ENCODE measurements at regions not wholly inside any gene's neighbourhood (a gene's known extent, or its start where the extent isn't known, plus 50 kb on each side); places are given as distances from the start of the nearest gene placed in this dataset.
"Not testable (repeated sequence)": the region's sequence is repeated elsewhere in the genome, so short reads cannot be mapped to it uniquely, and the experiment has no call there.

DNA sequence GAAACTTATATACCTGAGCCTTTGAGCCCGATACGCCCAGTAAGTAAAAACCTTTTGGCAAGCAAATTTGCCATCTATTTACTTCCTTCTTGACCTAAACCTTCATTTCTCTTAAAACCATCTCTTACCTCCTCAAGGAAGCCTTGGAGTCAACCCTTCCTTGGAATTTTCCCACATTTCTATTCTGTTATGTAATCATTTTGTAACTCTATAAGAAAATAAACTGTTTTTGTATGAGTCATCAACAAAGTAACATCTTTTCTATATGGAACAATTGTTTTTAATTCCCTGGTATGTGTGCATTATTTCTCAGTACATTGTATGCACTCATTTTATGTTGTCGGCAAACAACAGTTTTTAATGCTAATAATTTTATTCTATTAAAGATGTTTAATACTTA, 162.0 kb downstream of the TEX36 start:
- intact Hi-C loops (cut with DNase I), result no loop called here
- no peak for DNase-seq (ENCODE audit: low spot score)

DNA sequence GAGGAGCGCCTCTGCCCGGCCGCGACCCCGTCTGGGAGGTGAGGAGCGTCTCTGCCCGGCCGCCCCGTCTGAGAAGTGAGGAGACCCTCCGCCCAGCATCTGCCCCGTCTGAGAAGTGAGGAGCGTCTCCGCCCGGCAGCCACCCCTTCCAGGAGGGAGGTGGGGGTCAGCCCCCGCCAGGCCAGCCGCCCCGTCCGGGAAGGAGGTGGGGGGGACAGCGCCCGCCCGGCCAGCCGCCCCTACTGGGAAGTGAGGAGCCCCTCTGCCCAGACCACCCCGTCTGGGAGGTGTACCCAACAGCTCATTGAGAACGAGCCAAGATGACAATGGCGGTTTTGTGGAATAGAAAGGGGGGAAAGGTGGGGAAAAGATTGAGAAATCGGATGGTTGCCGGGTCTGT, 164.6 kb downstream of the TEX36 start:
- DNase-seq (ENCODE audit: low spot score); intact Hi-C loops (cut with DNase I): not testable (repeated sequence)

DNA sequence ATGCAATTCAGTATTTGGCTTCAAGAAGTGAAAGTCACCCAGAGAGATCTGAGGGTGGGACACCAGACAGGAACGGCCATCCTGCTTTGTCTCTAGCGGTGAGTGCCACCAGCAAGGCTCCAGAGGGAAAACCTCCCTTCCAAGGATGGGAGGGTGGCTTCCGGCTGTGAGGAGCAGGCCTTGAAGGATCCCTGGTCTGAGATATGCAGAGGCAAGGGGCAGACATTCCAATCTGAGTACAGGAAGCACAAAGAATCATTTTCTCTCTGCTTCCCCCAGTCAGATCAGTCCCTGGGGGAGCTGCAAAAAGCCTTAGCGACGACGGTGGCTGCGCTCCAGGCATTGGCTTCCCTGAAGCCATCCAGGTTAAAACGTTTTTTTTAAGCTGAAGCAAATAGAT, 167.4 kb downstream of the TEX36 start:
- intact Hi-C loops (cut with DNase I), result no loop called here
- no peak for DNase-seq (ENCODE audit: low spot score)

GRCh38 chr10:125514206-125515162, 168.5 kb downstream of the TEX36 start:
- DNase-seq (ENCODE audit: low spot score), result no peak
- intact Hi-C loops (cut with DNase I), result no loop called here

- intact Hi-C loops (cut with DNase I), result no loop called here
- no peak for DNase-seq (ENCODE audit: low spot score)
Observed at GRCh38 chr10:125513429-125514182, 169.4 kb downstream of the TEX36 start.

DNA sequence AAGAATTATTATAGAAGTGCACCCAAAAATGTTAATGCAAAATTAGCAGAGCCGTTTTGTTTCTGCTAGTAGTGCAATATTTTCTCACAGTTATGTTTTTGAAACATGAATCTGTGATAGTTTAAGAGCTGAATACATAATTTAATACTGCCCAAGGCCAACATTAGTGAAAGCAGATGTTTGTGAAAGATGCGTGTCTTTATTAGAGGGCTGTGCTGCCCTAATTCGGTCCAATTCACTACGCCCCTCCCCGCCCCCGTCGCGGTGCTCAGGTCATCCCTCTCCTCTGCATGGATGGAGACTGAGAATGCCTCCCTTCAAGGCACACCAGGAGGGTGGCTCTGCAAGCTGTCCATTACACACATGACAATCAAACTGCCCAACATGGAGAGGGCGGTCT, 172.0 kb downstream of the TEX36 start:
- intact Hi-C loops (cut with DNase I), result no loop called here

GRCh38 chr10:125505648-125506047, 177.3 kb downstream of the TEX36 start:
- no peak for DNase-seq (ENCODE audit: low spot score)
- intact Hi-C loops (cut with DNase I), result no loop called here

More for the DNA sequence above, 172.0 kb downstream of the TEX36 start:
- no peak for DNase-seq (ENCODE audit: low spot score)

- DNase-seq (ENCODE audit: low spot score), result no peak
- intact Hi-C loops (cut with DNase I), result no loop called here
Observed at GRCh38 chr10:125502276-125502675, 180.7 kb downstream of the TEX36 start.

DNA sequence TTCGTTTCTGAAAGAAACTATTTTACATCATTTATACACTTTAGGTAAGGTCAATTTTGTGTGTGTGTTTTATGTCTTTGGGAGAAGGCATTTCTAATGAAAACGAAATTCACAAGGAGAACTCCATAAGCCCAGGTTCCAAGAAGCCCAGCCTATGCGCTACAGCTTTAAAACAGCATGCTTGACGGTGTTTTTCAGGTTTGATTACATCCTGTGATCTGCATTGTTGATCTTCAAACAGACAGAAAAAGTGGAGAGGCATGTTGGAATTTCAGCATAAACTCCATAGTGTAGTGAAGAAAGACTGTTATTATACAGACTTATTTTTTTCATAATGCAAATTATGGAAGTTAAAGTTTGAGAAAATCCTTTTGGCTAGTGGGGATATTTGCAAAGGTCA, 187.6 kb downstream of the TEX36 start:
- DNase-seq (ENCODE audit: low spot score), result no peak
- intact Hi-C loops (cut with DNase I), result no loop called here

GRCh38 chr10:125494651-125495239, 188.2 kb downstream of the TEX36 start:
- DNase-seq (ENCODE audit: low spot score), result no peak
- intact Hi-C loops (cut with DNase I), result no loop called here

DNA sequence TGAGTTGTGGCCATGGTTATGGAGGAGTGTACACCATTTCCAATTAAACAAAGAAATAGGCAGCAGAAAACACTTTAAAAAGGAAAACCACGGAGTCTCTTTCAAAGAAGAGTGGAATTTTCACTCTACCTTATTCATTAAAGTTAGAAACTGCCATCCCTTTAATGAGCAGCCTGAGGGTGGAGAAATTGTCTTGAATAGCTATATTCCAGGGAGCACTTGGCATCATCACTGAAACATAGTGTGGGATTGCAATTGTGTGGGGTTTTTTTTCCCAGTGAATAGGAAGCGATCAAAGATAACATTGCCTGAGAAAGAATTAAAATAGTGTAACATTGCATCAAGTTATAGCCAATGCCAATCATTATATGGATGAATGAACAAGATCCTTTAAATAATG, 191.6 kb downstream of the TEX36 start:
- no peak for DNase-seq (ENCODE audit: low spot score)
- intact Hi-C loops (cut with DNase I), result no loop called here

GRCh38 chr10:125489731-125490130, 193.2 kb downstream of the TEX36 start:
- intact Hi-C loops (cut with DNase I), result no loop called here
- no peak for DNase-seq (ENCODE audit: low spot score)

DNA sequence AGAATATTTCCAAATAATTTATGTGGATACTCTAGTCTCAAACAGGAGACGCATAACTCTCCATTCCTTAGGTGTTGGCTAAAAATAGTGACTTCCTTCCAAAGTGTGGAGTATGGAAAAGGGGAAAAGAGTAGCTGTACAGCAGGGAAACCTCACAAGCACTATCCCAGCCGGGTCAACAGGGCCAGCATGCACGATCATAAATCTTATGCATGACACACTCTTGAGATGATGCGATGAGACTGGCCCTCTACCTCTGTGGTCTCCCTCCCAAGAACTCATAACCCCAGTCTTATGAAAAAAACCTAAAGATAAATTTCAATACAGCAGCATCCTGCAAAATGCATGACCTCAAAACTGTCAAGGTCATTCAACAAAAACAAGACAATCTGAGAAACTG, 197.3 kb downstream of the TEX36 start:
- intact Hi-C loops (cut with DNase I), result no loop called here
- no peak for DNase-seq (ENCODE audit: low spot score)

GRCh38 chr10:125484035-125484732, 198.8 kb downstream of the TEX36 start:
- DNase-seq (ENCODE audit: low spot score), result no peak
- intact Hi-C loops (cut with DNase I), result no loop called here

- no peak for DNase-seq (ENCODE audit: low spot score)
- intact Hi-C loops (cut with DNase I), result no loop called here
Observed at GRCh38 chr10:125482637-125483036, 200.3 kb downstream of the TEX36 start.

DNA sequence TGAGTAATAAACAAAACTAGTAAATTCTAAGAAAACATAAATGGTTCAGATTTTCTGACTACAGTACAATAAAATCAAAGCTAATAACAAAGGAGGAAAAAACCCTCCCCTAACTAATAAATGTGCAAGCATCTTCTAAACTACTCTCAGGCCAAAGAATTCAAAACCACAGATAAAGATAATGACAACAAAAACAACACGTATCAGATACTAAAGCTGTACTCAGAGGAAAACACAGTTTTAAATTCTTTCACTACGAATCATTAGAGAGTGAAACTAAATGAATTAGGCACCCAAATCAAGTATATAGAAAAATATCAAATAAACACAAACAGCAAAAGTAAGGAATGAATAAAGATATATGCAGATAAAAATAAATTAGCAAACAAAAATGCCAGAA, 200.9 kb downstream of the TEX36 start:
- DNase-seq (ENCODE audit: low spot score), result no peak
- intact Hi-C loops (cut with DNase I), result no loop called here

DNA sequence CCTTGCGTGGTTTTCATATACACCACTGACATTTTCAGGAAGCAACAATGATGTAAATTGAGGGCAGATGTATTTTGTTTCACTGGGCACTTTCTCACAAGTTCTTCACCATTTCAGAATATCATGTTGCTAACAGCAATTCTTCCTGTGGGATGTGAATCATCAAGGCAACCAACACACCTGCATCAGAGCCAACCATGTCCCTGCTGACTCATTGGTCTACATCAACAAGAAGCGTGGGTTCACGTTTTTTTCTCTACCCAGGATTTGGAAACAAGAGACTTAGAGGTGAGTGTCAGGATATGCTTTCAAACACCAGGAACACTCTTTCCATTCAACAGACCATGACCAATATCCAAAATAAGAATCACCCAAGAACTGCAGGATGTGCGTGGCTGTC, 203.9 kb downstream of the TEX36 start:
- no peak for DNase-seq (ENCODE audit: low spot score)
- intact Hi-C loops (cut with DNase I), result no loop called here

GRCh38 chr10:125475815-125476214, 207.1 kb downstream of the TEX36 start:
- intact Hi-C loops (cut with DNase I), result no loop called here
- no peak for DNase-seq (ENCODE audit: low spot score)

DNA sequence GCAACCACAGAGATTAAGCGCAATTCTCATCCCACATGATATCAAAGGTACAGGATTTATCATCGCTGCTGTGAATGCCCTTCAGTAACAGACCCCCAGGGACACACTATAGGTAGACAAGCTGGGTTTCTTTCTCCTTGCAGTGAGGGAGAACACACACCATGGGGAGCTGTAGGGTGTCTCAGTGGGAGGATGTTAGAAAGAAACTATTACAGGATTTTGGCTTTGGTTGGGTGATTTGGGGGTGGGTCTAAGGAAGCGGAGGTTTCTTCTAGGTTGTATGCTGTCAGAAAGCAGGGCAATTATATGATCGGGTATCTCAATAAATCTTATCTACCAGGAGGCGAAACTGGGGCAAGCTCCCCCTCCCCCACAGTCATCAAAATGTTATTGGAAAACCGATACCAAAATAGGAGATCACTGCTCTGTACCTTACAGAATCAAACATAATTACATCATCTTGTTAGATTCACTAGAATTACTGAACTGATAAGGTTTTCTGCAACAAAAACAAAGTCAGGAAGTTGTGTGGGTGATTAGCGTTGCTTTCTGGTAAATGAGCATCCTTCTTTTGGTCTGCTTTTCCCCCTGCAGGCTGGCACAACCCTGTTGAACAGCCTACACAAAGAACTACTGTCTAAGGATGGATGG, 209.7 kb downstream of the TEX36 start:
- intact Hi-C loops (cut with DNase I), result no loop called here

More for the DNA sequence above, 209.7 kb downstream of the TEX36 start:
- DNase-seq (ENCODE audit: low spot score), result no peak

Data from cardiac septum (tissue), 1 donor.